Progenitor cell of endocrine pancreas (in vitro differentiated cells): ENCODE measurements at regions not wholly inside any gene's neighbourhood (a gene's known extent, or its start where the extent isn't known, plus 50 kb on each side); places are given as distances from the start of the nearest gene placed in this dataset.

ENCODE experiments used
- DNase-seq: peaks from one replicate; pipeline ENCODE4 v3.0.0; 2021; ENCODE audit warnings: low spot score; ENCODE audit not compliant: unreplicated experiment
- H3K27ac Mint-ChIP-seq: 2 replicates; pipeline ENCODE4 v1.8.0; 2021; ENCODE audit warnings: mild to moderate bottlenecking, moderate library complexity, mixed read lengths
- H3K27me3 Mint-ChIP-seq: 2 replicates; pipeline ENCODE4 v1.8.0; 2021; ENCODE audit warnings: mixed read lengths
- H3K36me3 Mint-ChIP-seq: 2 replicates; pipeline ENCODE4 v1.8.0; 2022; ENCODE audit warnings: mixed read lengths; ENCODE audit not compliant: insufficient read depth
- H3K4me1 Mint-ChIP-seq: 2 replicates; pipeline ENCODE4 v1.8.0; 2021; ENCODE audit warnings: low read depth, mixed read lengths
- H3K4me3 Mint-ChIP-seq: 2 replicates; pipeline ENCODE4 v1.8.0; 2021; ENCODE audit warnings: low read depth, mild to moderate bottlenecking, moderate library complexity, mixed read lengths
- H3K9me3 Mint-ChIP-seq: 2 replicates; pipeline ENCODE4 v1.8.0; 2021; ENCODE audit warnings: low read depth, mixed read lengths
- TF ChIP-seq, protein P1 (sequence below): fragments of 200-600 bp; sonication (generic); IDR thresholded peaks from one replicate; pipeline ENCODE4 v1.5.0; 2021; ENCODE audit warnings: antibody characterized with exemption, mild to moderate bottlenecking; ENCODE audit not compliant: unreplicated experiment

DNA sequence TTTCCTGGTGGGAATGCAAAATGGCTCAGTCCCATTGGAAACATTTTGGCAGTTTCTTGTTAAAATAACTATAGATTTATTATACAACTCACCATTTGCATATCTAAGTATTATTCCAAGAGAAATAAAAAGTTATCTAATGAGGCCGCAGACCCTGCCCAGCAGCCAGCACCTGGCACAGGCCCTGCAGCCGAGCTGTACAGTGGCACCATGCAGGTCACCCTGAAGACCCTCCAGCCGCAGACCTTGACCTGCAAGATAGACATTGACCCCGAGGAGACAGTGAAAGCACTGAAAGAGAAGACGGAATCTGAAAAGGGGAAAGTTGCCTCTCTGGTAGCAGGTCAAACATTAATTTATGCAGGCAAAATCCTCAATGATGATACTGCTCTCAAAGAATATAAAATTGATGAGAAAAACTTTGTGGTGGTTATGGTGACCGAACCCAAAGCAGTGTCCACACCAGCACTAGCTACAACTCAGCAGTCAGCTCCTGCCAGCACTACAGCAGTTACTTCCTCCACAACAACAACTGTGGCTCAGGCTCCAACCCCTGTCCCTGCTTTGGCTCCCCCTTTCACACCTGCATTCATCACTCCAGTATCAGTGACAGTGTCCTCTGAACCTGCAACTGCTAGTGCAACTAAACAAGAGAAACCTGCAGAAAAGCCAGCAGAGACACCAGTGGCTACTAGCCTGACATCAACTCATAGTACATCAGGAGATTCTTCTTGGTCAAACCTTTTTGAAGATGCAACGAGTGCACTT lies 113.5 kb upstream of the SATB1 start:
- Mint-ChIP-seq H3K4me3 (no peak overlapping the region), H3K36me3 (no peaks in the 10 kb centered on the region), H3K27ac (no peak overlapping the region), H3K9me3 (no peaks in the 10 kb centered on the region), H3K27me3 (no peaks in the 10 kb centered on the region), H3K4me1 (no peaks in the 10 kb centered on the region)
- TF ChIP-seq, protein P1, sequence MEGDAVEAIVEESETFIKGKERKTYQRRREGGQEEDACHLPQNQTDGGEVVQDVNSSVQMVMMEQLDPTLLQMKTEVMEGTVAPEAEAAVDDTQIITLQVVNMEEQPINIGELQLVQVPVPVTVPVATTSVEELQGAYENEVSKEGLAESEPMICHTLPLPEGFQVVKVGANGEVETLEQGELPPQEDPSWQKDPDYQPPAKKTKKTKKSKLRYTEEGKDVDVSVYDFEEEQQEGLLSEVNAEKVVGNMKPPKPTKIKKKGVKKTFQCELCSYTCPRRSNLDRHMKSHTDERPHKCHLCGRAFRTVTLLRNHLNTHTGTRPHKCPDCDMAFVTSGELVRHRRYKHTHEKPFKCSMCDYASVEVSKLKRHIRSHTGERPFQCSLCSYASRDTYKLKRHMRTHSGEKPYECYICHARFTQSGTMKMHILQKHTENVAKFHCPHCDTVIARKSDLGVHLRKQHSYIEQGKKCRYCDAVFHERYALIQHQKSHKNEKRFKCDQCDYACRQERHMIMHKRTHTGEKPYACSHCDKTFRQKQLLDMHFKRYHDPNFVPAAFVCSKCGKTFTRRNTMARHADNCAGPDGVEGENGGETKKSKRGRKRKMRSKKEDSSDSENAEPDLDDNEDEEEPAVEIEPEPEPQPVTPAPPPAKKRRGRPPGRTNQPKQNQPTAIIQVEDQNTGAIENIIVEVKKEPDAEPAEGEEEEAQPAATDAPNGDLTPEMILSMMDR = no peak
- no peak for DNase-seq

DNA sequence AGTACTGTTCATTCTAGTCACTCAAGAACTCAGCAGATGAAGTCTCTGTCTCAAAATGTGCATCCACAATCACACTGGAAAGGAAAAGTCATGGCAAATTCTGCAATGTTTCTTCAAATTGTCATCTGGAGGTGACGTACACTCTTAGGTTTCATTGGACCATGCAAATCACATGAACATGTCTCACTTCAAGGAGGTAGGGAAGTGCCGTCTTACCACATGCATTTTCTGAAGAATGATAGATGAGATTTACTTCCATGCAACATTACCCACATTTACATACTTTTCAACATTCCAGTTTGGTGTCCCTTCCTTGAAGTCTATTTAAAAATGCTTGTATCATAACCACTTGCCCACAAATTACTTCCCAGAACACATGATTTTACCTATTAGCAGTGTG lies 107.9 kb upstream of the SATB1 start:
- Mint-ChIP-seq H3K27me3 (no peaks in the 10 kb centered on the region), H3K4me1 (no peaks in the 10 kb centered on the region), H3K4me3 (no peak overlapping the region), H3K9me3 (no peaks in the 10 kb centered on the region), H3K27ac (no peak overlapping the region), H3K36me3 (no peaks in the 10 kb centered on the region)
- no peak for DNase-seq
- TF ChIP-seq, protein P1 = no peak

DNA sequence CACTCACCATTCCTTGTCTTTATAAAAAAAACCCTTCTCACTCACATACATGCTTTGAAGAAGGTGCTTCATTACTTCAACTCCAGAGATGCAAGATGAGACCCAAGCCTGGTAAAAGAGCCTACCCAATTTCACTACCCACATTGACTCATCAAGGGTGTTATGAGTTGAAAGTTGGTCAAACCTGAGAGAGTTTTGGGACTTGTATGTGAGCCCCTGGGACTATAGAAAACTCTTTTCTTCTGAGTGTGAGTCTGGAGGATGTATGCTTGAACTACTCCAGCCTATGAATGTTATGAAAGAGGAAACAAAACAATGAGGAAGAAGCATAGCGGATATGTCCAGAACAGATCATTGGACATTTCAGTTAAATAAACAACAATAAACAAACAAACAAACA lies 106.5 kb upstream of the SATB1 start:
- H3K9me3 Mint-ChIP-seq = no peaks in the 10 kb centered on the region
- TF ChIP-seq, protein P1 = no peak
- H3K27me3 Mint-ChIP-seq = no peaks in the 10 kb centered on the region
- H3K4me3 Mint-ChIP-seq = no peak overlapping the region
- H3K4me1 Mint-ChIP-seq = no peaks in the 10 kb centered on the region
- H3K36me3 Mint-ChIP-seq = no peaks in the 10 kb centered on the region
- no peak for DNase-seq
- no peak overlapping the region for H3K27ac Mint-ChIP-seq

DNA sequence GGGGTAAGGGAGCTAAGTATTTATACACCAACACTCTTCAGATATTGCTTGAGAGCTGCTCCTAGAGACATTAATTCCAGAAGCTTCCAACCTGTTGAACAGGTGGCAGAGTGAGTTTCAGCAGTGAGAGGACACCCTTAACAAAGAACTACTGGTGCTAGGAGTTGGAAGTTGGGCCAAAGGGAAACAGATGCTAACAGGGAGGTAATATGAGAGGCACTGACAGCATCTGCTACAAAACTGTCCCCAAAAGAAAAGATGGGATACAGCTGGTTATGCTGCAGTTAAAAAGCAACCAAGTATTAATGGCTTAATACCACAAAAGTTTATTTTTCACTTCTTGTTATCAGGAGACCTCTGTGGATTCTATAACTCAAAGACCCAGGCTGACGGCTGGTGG lies 104.5 kb upstream of the SATB1 start:
- Mint-ChIP-seq H3K4me3 (no peak overlapping the region), H3K27ac (no peak overlapping the region), H3K36me3 (no peaks in the 10 kb centered on the region), H3K27me3 (no peaks in the 10 kb centered on the region), H3K4me1 (no peaks in the 10 kb centered on the region), H3K9me3 (peaks cover 8% of the 10 kb centered on the region)
- TF ChIP-seq, protein P1 = no peak
- DNase-seq = no peak

DNA sequence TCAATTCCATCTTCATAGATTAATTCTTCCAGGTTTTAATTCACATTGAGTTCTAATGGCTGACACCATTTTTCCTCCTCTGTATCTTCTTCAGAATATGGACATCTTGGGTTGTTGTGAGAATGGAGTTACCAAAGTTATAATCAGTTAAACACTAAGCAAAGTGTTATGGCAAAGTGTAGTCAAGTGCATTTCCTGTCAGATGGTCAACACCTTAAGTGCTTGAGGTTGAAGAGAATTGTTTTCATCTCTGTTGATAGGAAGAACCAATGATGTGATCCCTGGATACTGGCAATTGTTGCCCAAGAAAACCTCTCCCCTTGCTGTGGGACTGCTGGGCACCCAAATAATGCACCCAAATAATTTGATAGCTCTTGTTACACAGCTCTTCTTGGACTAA lies 102.6 kb upstream of the SATB1 start:
- DNase-seq = no peak
- Mint-ChIP-seq H3K27ac (no peak overlapping the region), H3K4me3 (no peak overlapping the region), H3K4me1 (no peaks in the 10 kb centered on the region), H3K9me3 (peaks cover 21% of the 10 kb centered on the region), H3K36me3 (no peaks in the 10 kb centered on the region), H3K27me3 (no peaks in the 10 kb centered on the region)
- TF ChIP-seq, protein P1 = no peak
